ENCODE measurements at regions not wholly inside any gene's neighbourhood (a gene's known extent, or its start where the extent isn't known, plus 50 kb on each side); places are given as distances from the start of the nearest gene placed in this dataset.

DNA sequence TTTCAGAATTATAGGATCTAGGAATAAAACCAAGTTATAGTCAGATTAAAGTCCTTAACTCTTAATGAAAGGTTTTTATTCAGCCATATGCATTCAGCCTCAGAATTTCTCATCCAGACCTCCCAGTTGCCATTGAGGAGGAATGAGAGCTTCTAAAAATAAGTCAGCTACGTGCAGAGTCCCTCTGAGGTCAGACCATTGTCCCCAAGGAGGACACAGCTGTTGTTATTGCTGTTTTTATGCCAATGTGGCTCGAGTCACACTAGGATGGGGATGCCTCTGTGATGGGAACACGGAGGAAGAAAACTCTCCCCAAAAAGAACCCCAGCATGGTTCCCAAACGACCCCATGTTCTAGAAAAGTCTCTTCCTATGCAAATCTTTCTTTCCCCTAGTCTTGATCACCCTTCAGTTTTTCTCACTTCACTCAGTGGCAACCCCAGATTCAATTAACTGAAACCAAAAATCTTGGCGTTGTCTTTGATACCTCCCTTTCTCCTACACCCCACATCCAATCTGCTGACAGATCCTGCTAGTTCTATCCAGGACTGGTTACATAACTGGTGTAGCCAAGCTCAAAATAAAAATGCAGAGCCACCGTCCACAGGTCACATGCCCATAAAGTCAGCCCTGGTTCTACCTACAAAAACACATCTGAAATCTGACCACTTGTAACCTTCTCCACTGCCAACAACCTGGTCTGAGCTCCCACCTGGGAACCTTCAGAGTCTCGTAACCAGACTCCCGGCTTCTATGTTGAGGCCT is 138.2 kb upstream of the ERCC4 start:
- H3K18ac ChIP-seq (ENCODE audit: low read depth, low read length): no peak overlapping the region
- H3K36me3 ChIP-seq (ENCODE audit: control insufficient read depth, insufficient read depth, low read length): no peaks in the 10 kb centered on the region
- H3K56ac ChIP-seq (ENCODE audit: extremely low read depth, insufficient read depth, low read length): no peak overlapping the region
- no peak overlapping the region for H3K4me3 ChIP-seq (ENCODE audit: insufficient read depth, low read depth, low read length)
- no peak overlapping the region for H3K4ac ChIP-seq (ENCODE audit: low read depth, low read length)
- BruUV-seq (replicated peaks): no TSS peak
- no peak overlapping the region for H3K14ac ChIP-seq (replicated peaks; ENCODE audit: low read depth, low read length)
- no peak overlapping the region for H4K5ac ChIP-seq (ENCODE audit: low read depth, low read length)
- H3K9ac ChIP-seq (ENCODE audit: low read depth, low read length): no peak overlapping the region
- H2AFZ ChIP-seq (replicated peaks; ENCODE audit: low read length, poor library complexity): no peak overlapping the region
- POLR2A ChIA-PET (ENCODE audit: unreplicated experiment): no interaction called here
- H2BK120ac ChIP-seq (ENCODE audit: low read depth, low read length): no peak overlapping the region
- no peaks in the 10 kb centered on the region for H4K20me1 ChIP-seq (ENCODE audit: insufficient read depth, low read length)
- H3K27ac ChIP-seq (ENCODE audit: insufficient read depth, low read length): no peak overlapping the region
- no peaks in the 10 kb centered on the region for H3K79me1 ChIP-seq (ENCODE audit: low read depth in 1 of 2, low read length in 2 of 2)
- H2BK15ac ChIP-seq (ENCODE audit: low read depth, low read length): no peak overlapping the region
- H3K23ac ChIP-seq (ENCODE audit: low read depth, low read length): no peak overlapping the region
- intact Hi-C loops (cut with micrococcal nuclease) (no loop called here), dilution Hi-C loops (cut with HindIII; ENCODE audit: low sequenced_read_pairs, unreplicated experiment) (no loop called here), in situ Hi-C loops (cut with MboI; ENCODE audit: low sequenced_read_pairs) (no loop called here)
- H4K91ac ChIP-seq (ENCODE audit: insufficient read depth, low read depth, low read length): no peak overlapping the region
- H2AK9ac ChIP-seq (replicated peaks; ENCODE audit: low read depth, low read length, poor library complexity): no peak overlapping the region
- H3K4me1 ChIP-seq (ENCODE audit: control insufficient read depth, insufficient read depth, low read length): no peaks in the 10 kb centered on the region
- no peak overlapping the region for H4K8ac ChIP-seq (ENCODE audit: low read depth in 2 of 2, low read length in 2 of 2)
- DNase-seq (no peak), ATAC-seq (ENCODE audit: low read depth) (no peak)
- H3K9me3 ChIP-seq (ENCODE audit: control insufficient read depth, insufficient read depth, low read length): peaks cover 9% of the 10 kb centered on the region
- no peak overlapping the region for H2BK20ac ChIP-seq (ENCODE audit: low read depth, low read length)
- TF ChIP-seq SMC3 (IDR thresholded peaks at IDR 0.05; ENCODE audit: low read depth, low read length) (no peak), MAFK (IDR thresholded peaks at IDR 0.05; ENCODE audit: low read depth, low read length) (no peak), CEBPB (IDR thresholded peaks at IDR 0.05; ENCODE audit: low read depth, low read length) (no peak), POLR2A (IDR thresholded peaks at IDR 0.05; ENCODE audit: low read depth, low read length) (no peak), MAZ (IDR thresholded peaks at IDR 0.05; ENCODE audit: borderline replicate concordance, low read depth, low read length) (no peak), NFE2L2 (IDR thresholded peaks at IDR 0.05; ENCODE audit: low read depth, low read length) (no peak), BHLHE40 (IDR thresholded peaks at IDR 0.05; ENCODE audit: low read depth, low read length) (no peak), ELK1 (IDR thresholded peaks at IDR 0.05; ENCODE audit: borderline replicate concordance, low read depth, low read length) (no peak), CHD1 (IDR thresholded peaks at IDR 0.05; ENCODE audit: low read depth, low read length) (no peak), FOS (IDR thresholded peaks at IDR 0.05; ENCODE audit: low read depth, low read length) (no peak), MXI1 (IDR thresholded peaks at IDR 0.05; ENCODE audit: borderline replicate concordance, low read depth, low read length) (no peak), RAD21 (IDR thresholded peaks at IDR 0.05; ENCODE audit: low read length) (no peak), RCOR1 (IDR thresholded peaks at IDR 0.05; ENCODE audit: insufficient replicate concordance, low read length) (no peak), RFX5 (IDR thresholded peaks at IDR 0.05; ENCODE audit: low read depth, low read length) (no peak)
- TF ChIP-seq, protein P1, sequence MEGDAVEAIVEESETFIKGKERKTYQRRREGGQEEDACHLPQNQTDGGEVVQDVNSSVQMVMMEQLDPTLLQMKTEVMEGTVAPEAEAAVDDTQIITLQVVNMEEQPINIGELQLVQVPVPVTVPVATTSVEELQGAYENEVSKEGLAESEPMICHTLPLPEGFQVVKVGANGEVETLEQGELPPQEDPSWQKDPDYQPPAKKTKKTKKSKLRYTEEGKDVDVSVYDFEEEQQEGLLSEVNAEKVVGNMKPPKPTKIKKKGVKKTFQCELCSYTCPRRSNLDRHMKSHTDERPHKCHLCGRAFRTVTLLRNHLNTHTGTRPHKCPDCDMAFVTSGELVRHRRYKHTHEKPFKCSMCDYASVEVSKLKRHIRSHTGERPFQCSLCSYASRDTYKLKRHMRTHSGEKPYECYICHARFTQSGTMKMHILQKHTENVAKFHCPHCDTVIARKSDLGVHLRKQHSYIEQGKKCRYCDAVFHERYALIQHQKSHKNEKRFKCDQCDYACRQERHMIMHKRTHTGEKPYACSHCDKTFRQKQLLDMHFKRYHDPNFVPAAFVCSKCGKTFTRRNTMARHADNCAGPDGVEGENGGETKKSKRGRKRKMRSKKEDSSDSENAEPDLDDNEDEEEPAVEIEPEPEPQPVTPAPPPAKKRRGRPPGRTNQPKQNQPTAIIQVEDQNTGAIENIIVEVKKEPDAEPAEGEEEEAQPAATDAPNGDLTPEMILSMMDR (conservative IDR thresholded peaks at IDR 0.05; ENCODE audit: low read depth, low read length): no peak
- TF ChIP-seq, protein P2, sequence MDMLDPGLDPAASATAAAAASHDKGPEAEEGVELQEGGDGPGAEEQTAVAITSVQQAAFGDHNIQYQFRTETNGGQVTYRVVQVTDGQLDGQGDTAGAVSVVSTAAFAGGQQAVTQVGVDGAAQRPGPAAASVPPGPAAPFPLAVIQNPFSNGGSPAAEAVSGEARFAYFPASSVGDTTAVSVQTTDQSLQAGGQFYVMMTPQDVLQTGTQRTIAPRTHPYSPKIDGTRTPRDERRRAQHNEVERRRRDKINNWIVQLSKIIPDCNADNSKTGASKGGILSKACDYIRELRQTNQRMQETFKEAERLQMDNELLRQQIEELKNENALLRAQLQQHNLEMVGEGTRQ (IDR thresholded peaks at IDR 0.05; ENCODE audit: low read depth, low read length): no peak
- WGBS, 2 experiments (ENCODE audit: extremely low coverage in 2 of 2, insufficient read length in 1 of 2): 28% methylated on average over 3 of the region's 8 CpGs; no CpG with 5 or more reads in 1 of the 2 experiments
- no peak overlapping the region for H2AK5ac ChIP-seq (ENCODE audit: low read depth, low read length)
- H2BK5ac ChIP-seq (ENCODE audit: low read depth, low read length, poor library complexity, severe bottlenecking): no peak overlapping the region
- H3K27me3 ChIP-seq (ENCODE audit: control insufficient read depth, insufficient read depth, low read length): no peaks in the 10 kb centered on the region
- CTCF ChIA-PET: no interaction called here
- H3K4me2 ChIP-seq (ENCODE audit: low read depth, low read length): no peak overlapping the region
- no peaks in the 10 kb centered on the region for H3K9me1 ChIP-seq (ENCODE audit: insufficient read depth, low read length)

All from IMR-90 (cell line).